Aorta (tissue), 5 donors: ENCODE measurements at regions not wholly inside any gene's neighbourhood (a gene's known extent, or its start where the extent isn't known, plus 50 kb on each side); places are given as distances from the start of the nearest gene placed in this dataset.

Experiments
- ATAC-seq: fragments of 200-7000 bp; cut with Tn5 transposase; one replicate; pipeline ENCODE4 v1.9.1; 2022; ENCODE audit warnings: moderate library complexity; ENCODE audit not compliant: low FRiP score
- DNase-seq, 2 donors: peaks; one replicate each; pipeline ENCODE4 v3.0.0-alpha.2; 2020
- H3K27ac ChIP-seq, 2 donors: one replicate each; pipeline ENCODE4 v1.5.1; 2013; ENCODE audit warnings: low read length in 2 of 2, mild to moderate bottlenecking in 2 of 2, moderate library complexity in 2 of 2, control low read depth in 1 of 2, inconsistent platforms in 1 of 2, low read depth in 1 of 2
- H3K27me3 ChIP-seq, 2 donors: one replicate each; pipeline ENCODE4 v1.6.1; 2013; ENCODE audit warnings: control low read depth in 1 of 2, low read length in 1 of 2, mild to moderate bottlenecking in 1 of 2, moderate library complexity in 1 of 2; ENCODE audit not compliant: insufficient read depth in 2 of 2, control insufficient read depth in 1 of 2
- H3K36me3 ChIP-seq, 2 donors: one replicate each; pipeline ENCODE4 v1.6.1; 2013; ENCODE audit warnings: control low read depth in 1 of 2, low read length in 1 of 2, mild to moderate bottlenecking in 1 of 2; ENCODE audit not compliant: insufficient read depth in 2 of 2, control insufficient read depth in 1 of 2
- H3K4me1 ChIP-seq, 2 donors: one replicate each; pipeline ENCODE4 v1.6.1; 2013; ENCODE audit warnings: low read length in 2 of 2, control low read depth in 1 of 2, mild to moderate bottlenecking in 1 of 2, moderate library complexity in 1 of 2; ENCODE audit not compliant: insufficient read depth in 2 of 2, control insufficient read depth in 1 of 2
- H3K4me3 ChIP-seq, 2 donors: one replicate each; pipeline ENCODE4 v1.5.1; 2013; ENCODE audit warnings: low read length in 2 of 2, control low read depth in 1 of 2, mild to moderate bottlenecking in 1 of 2
- H3K9me3 ChIP-seq: one replicate; pipeline ENCODE4 v1.6.1; 2013; ENCODE audit warnings: mild to moderate bottlenecking, low read length; ENCODE audit not compliant: control insufficient read depth
- WGBS, 2 donors: extraction: QIAGEN DNeasy Blood & Tissue Kit; methylation state at CpG; one replicate each; pipeline ENCODE4 v1.1.7; 2013; 5-methylcytosine and 5-hydroxymethylcytosine counted together
- intact Hi-C, 2 donors: fragments of 100-400 bp; cut with DNase I; formaldehyde crosslinking; loops; one replicate each; pipeline versions ENCODE4 v1.14.2 to v1.15.0; 2022
- donor health status: healthy with polysubstance abuse.
- donor health status: Bipolar disorder and iron deficiency.
- donor health status: DM: no; HTN: no; CAD: no.
- donor health status: DM: no; HTN: no; CAD: no.
- donor health status: DM: yes; HTN: yes; CAD: no.

- 69 to 72% methylated on average over 4 of the region's 4 CpGs for WGBS, 2 donors
- no peaks in the 10 kb centered on the region for H3K27me3 ChIP-seq
- no peak overlapping the region for H3K4me3 ChIP-seq
- DNase-seq (no peak), ATAC-seq (no peak)
- intact Hi-C loops, result no loop called here
- no peaks in the 10 kb centered on the region for H3K4me1 ChIP-seq
- peaks cover 3% of the 10 kb centered on the region for H3K9me3 ChIP-seq
- no peak overlapping the region for H3K27ac ChIP-seq
- peaks cover 0 to 2% of the 10 kb centered on the region in 2 donors for H3K36me3 ChIP-seq
Measured at GRCh38 chr10:3709456-3710060, 75.5 kb downstream of the KLF6 start.

- peaks cover 3% of the 10 kb centered on the region for H3K9me3 ChIP-seq
- 68 to 69% methylated on average over 6 of the region's 6 CpGs for WGBS, 2 donors
- intact Hi-C loops, result no loop called here
- DNase-seq (no peak), ATAC-seq (no peak)
- H3K27me3 ChIP-seq, result no peaks in the 10 kb centered on the region
- H3K36me3 ChIP-seq, result peaks cover 0 to 2% of the 10 kb centered on the region in 2 donors
- no peak overlapping the region for H3K27ac ChIP-seq
- no peak overlapping the region for H3K4me3 ChIP-seq
- no peaks in the 10 kb centered on the region for H3K4me1 ChIP-seq
Measured at GRCh38 chr10:3708852-3709251, 76.2 kb downstream of the KLF6 start.

GRCh38 chr10:3704565-3705325 is 80.3 kb downstream of the KLF6 start:
- DNase-seq (no peak), ATAC-seq (no peak)
- intact Hi-C loops, result no loop called here
- no peaks in the 10 kb centered on the region for H3K36me3 ChIP-seq
- H3K4me3 ChIP-seq, result no peak overlapping the region
- H3K9me3 ChIP-seq, result no peaks in the 10 kb centered on the region
- H3K4me1 ChIP-seq, result no peaks in the 10 kb centered on the region
- no peak overlapping the region for H3K27ac ChIP-seq
- WGBS, 2 donors, result 82 to 87% methylated on average over 10 of the region's 10 CpGs
- no peaks in the 10 kb centered on the region for H3K27me3 ChIP-seq

- 98 to 100% methylated on average over 1 of the region's 1 CpG for WGBS, 2 donors
- Histone ChIP-seq H3K9me3 (no peaks in the 10 kb centered on the region), H3K4me3 (no peak overlapping the region), H3K27me3 (no peaks in the 10 kb centered on the region), H3K4me1 (no peaks in the 10 kb centered on the region), H3K36me3 (no peaks in the 10 kb centered on the region), H3K27ac (no peak overlapping the region)
- intact Hi-C loops, result no loop called here
- DNase-seq, result no peak
- ATAC-seq, result no peak
Measured at GRCh38 chr10:3702569-3702968, 82.4 kb downstream of the KLF6 start.

GRCh38 chr10:3702056-3702546 is 82.9 kb downstream of the KLF6 start:
- Histone ChIP-seq H3K36me3 (no peaks in the 10 kb centered on the region), H3K27me3 (no peaks in the 10 kb centered on the region), H3K4me3 (no peak overlapping the region), H3K4me1 (no peaks in the 10 kb centered on the region), H3K9me3 (no peaks in the 10 kb centered on the region), H3K27ac (no peak overlapping the region)
- ATAC-seq, result no peak
- DNase-seq, result no peak
- 91 to 93% methylated on average over 11 of the region's 11 CpGs for WGBS, 2 donors
- intact Hi-C loops, result no loop called here

- intact Hi-C loops, result no loop called here
- no peak overlapping the region for H3K4me3 ChIP-seq
- 96 to 100% methylated on average over 1 of the region's 1 CpG for WGBS, 2 donors
- H3K36me3 ChIP-seq, result no peaks in the 10 kb centered on the region
- no peak for DNase-seq
- H3K27ac ChIP-seq, result no peak overlapping the region
- H3K27me3 ChIP-seq, result no peaks in the 10 kb centered on the region
- ATAC-seq, result no peak
- no peaks in the 10 kb centered on the region for H3K4me1 ChIP-seq
- no peaks in the 10 kb centered on the region for H3K9me3 ChIP-seq
Measured at GRCh38 chr10:3701491-3701890, 83.5 kb downstream of the KLF6 start.

GRCh38 chr10:3700531-3701076 is 84.4 kb downstream of the KLF6 start:
- WGBS, 2 donors, result 61 to 70% methylated on average over 3 of the region's 3 CpGs
- intact Hi-C loops, result no loop called here
- H3K27ac ChIP-seq, result no peak overlapping the region

GRCh38 chr10:3699916-3700315 is 85.1 kb downstream of the KLF6 start:
- Histone ChIP-seq H3K27ac (no peak overlapping the region), H3K4me3 (no peak overlapping the region), H3K36me3 (no peaks in the 10 kb centered on the region), H3K4me1 (no peaks in the 10 kb centered on the region), H3K9me3 (no peaks in the 10 kb centered on the region), H3K27me3 (no peaks in the 10 kb centered on the region)
- intact Hi-C loops, result no loop called here
- DNase-seq, result no peak
- ATAC-seq, result no peak
- 93 to 95% methylated on average over 5 of the region's 5 CpGs for WGBS, 2 donors

More at GRCh38 chr10:3700531-3701076, 84.4 kb downstream of the KLF6 start:
- H3K9me3 ChIP-seq, result no peaks in the 10 kb centered on the region
- H3K27me3 ChIP-seq, result no peaks in the 10 kb centered on the region
- no peak overlapping the region for H3K4me3 ChIP-seq
- DNase-seq (no peak), ATAC-seq (no peak)
- no peaks in the 10 kb centered on the region for H3K36me3 ChIP-seq
- H3K4me1 ChIP-seq, result no peaks in the 10 kb centered on the region

GRCh38 chr10:3698312-3698711 is 86.7 kb downstream of the KLF6 start:
- intact Hi-C loops, result no loop called here
- H3K36me3 ChIP-seq, result no peaks in the 10 kb centered on the region
- no peaks in the 10 kb centered on the region for H3K9me3 ChIP-seq
- no peak overlapping the region for H3K4me3 ChIP-seq
- no peak for DNase-seq
- no peaks in the 10 kb centered on the region for H3K27me3 ChIP-seq
- 95 to 100% methylated on average over 1 of the region's 1 CpG for WGBS, 2 donors
- no peak for ATAC-seq
- no peak overlapping the region for H3K27ac ChIP-seq
- no peaks in the 10 kb centered on the region for H3K4me1 ChIP-seq
